Gastrocnemius medialis (tissue), 4 donors: ENCODE measurements at regions not wholly inside any gene's neighbourhood (a gene's known extent, or its start where the extent isn't known, plus 50 kb on each side); places are given as distances from the start of the nearest gene placed in this dataset.

Experiments
- CTCF ChIP-seq, 5 experiments: fragments of 450-650 bp in 3 of 5; fragments of 200-600 bp in 2 of 5; sonication (generic) in 2 of 5; IDR thresholded peaks in 4 of 5; conservative IDR thresholded peaks in 1 of 5; 1 replicate in 4 of 5; 2 replicates in 1 of 5; pipeline ENCODE4 v1.5.1; 2016 to 2019; ENCODE audit warnings: antibody characterized with exemption in 5 of 5, mild to moderate bottlenecking in 3 of 5, moderate library complexity in 3 of 5
- POLR2A ChIP-seq, 2 donors: fragments of 450-650 bp; IDR thresholded peaks; one replicate each; pipeline ENCODE4 v1.6.1; 2017; ENCODE audit warnings: antibody characterized with exemption in 2 of 2, mild to moderate bottlenecking in 2 of 2, moderate library complexity in 2 of 2

- TF ChIP-seq CTCF (IDR thresholded peaks at IDR 0.05 in 4 of 5, conservative IDR thresholded peaks at IDR 0.05 in 1 of 5): no peak
- no peak for TF ChIP-seq POLR2A (IDR thresholded peaks at IDR 0.05)
Measured at GRCh38 chr1:55768327-55768952, 553.3 kb upstream of the USP24 start.
